Pancreas (tissue), 10 donors: ENCODE measurements at regions not wholly inside any gene's neighbourhood (a gene's known extent, or its start where the extent isn't known, plus 50 kb on each side); places are given as distances from the start of the nearest gene placed in this dataset.

Experiments
- ATAC-seq, 4 donors: fragments of 200-7000 bp; cut with Tn5 transposase; one replicate each; pipeline versions ENCODE4 v1.8.0 to v1.9.1; 2020; ENCODE audit warnings: mild to moderate bottlenecking in 4 of 4, moderate library complexity in 4 of 4
- DNase-seq, 6 donors: peaks; one replicate each; pipeline ENCODE4 v3.0.0-alpha.2; 2020
- FAIRE-seq: peaks from 2 replicates; lab custom pipeline; 2012; peaks lifted over from hg19 to GRCh38; lab: Jason Lieb, UNC
- H3K27ac ChIP-seq, 4 donors: fragments of 200-600 bp; sonication (generic); 1 replicate in 3 of 4; 2 replicates in 1 of 4; pipeline versions ENCODE4 v1.5.0 to v1.8.0; 2020
- H3K27me3 ChIP-seq, 4 donors: fragments of 200-600 bp; one replicate each; pipeline ENCODE4 v1.8.0; 2021
- H3K36me3 ChIP-seq, 3 donors: fragments of 200-600 bp; sonication (generic) in 1 of 3; one replicate each; pipeline versions ENCODE4 v1.5.0 to v1.8.0; 2020 to 2021
- H3K4me1 ChIP-seq, 3 donors: fragments of 200-600 bp; one replicate each; pipeline ENCODE4 v1.8.0; 2021
- H3K4me3 ChIP-seq, 4 donors: fragments of 200-600 bp; sonication (generic) in 2 of 4; one replicate each; pipeline versions ENCODE4 v1.5.0 to v1.8.0; 2020 to 2021
- H3K9me3 ChIP-seq, 4 donors: fragments of 200-600 bp; one replicate each; pipeline ENCODE4 v1.8.0; 2021
- CTCF ChIP-seq, 4 donors: fragments of 200-600 bp; sonication (generic) in 3 of 4; IDR thresholded peaks; one replicate each; pipeline versions ENCODE4 v1.5.0 to v1.8.0; 2021; ENCODE audit warnings: antibody characterized with exemption in 4 of 4
- WGBS, 2 donors: extraction: QIAGEN DNeasy Blood & Tissue Kit; methylation state at CpG; one replicate each; pipeline ENCODE4 v1.1.7; 2013; 5-methylcytosine and 5-hydroxymethylcytosine counted together
- intact Hi-C, 3 donors: fragments of 100-400 bp; cut with DNase I; formaldehyde crosslinking; loops; one replicate each; pipeline versions ENCODE4 v1.11.1 to v1.14.2; 2022
- donor health status: healthy with polysubstance abuse.
- donor health status: DM: no; HTN: no; CAD: no; lungs with moderate emphysema.
- donor health status: DM: no; HTN: no; CAD: no.
- donor health status: control.
- donor health status: control.
- donor health status: Bipolar disorder and iron deficiency.
- donor health status: DM: yes; HTN: yes; CAD: no.
- donor health status: DM: no; HTN: no; CAD: no.
- donor health status: DM: no; HTN: no; CAD: no.
- donor health status: DM: yes; HTN: yes; CAD: no.

- WGBS, 2 donors = 58 to 71% methylated on average over 4 of the region's 4 CpGs
- H3K4me3 ChIP-seq = no peak overlapping the region
- H3K27ac ChIP-seq = no peak overlapping the region
- no peaks in the 10 kb centered on the region for H3K4me1 ChIP-seq
- intact Hi-C loops = no loop called here
- H3K36me3 ChIP-seq = no peaks in the 10 kb centered on the region
- no peaks in the 10 kb centered on the region for H3K9me3 ChIP-seq
- FAIRE-seq (no peak), DNase-seq (peak in 1 of 6 donors; percentile 7), ATAC-seq (no peak)
- no peaks in the 10 kb centered on the region for H3K27me3 ChIP-seq
- no peak for TF ChIP-seq CTCF (IDR thresholded peaks at IDR 0.05)
Measured at GRCh38 chr4:133046156-133046555, 102.9 kb upstream of the PCDH10 start.

GRCh38 chr4:133058701-133059100, 90.4 kb upstream of the PCDH10 start:
- no peak for TF ChIP-seq CTCF (IDR thresholded peaks at IDR 0.05)
- ATAC-seq = no peak
- DNase-seq = no peak
- Histone ChIP-seq H3K27me3 (no peaks in the 10 kb centered on the region), H3K9me3 (no peaks in the 10 kb centered on the region), H3K4me1 (no peaks in the 10 kb centered on the region), H3K4me3 (no peak overlapping the region), H3K27ac (no peak overlapping the region), H3K36me3 (no peaks in the 10 kb centered on the region)
- FAIRE-seq = no peak
- WGBS, 2 donors = 38 to 42% methylated on average over 2 of the region's 2 CpGs
- intact Hi-C loops = no loop called here

GRCh38 chr4:133059117-133059516, 90.0 kb upstream of the PCDH10 start:
- intact Hi-C loops = no loop called here
- TF ChIP-seq CTCF (IDR thresholded peaks at IDR 0.05) = no peak
- DNase-seq (no peak), ATAC-seq (no peak), FAIRE-seq (no peak)
- Histone ChIP-seq H3K27me3 (no peaks in the 10 kb centered on the region), H3K4me3 (no peak overlapping the region), H3K36me3 (no peaks in the 10 kb centered on the region), H3K4me1 (no peaks in the 10 kb centered on the region), H3K27ac (no peak overlapping the region), H3K9me3 (no peaks in the 10 kb centered on the region)
- WGBS, 2 donors = 49 to 55% methylated on average over 7 of the region's 7 CpGs

GRCh38 chr4:133062851-133063250, 86.2 kb upstream of the PCDH10 start:
- Histone ChIP-seq H3K9me3 (no peaks in the 10 kb centered on the region), H3K36me3 (no peaks in the 10 kb centered on the region), H3K4me3 (no peak overlapping the region), H3K27ac (no peak overlapping the region), H3K27me3 (no peaks in the 10 kb centered on the region), H3K4me1 (no peaks in the 10 kb centered on the region)
- ATAC-seq (no peak), FAIRE-seq (no peak), DNase-seq (no peak)
- WGBS, 2 donors = 68 to 69% methylated on average over 1 of the region's 1 CpG
- intact Hi-C loops = no loop called here
- no peak for TF ChIP-seq CTCF (IDR thresholded peaks at IDR 0.05)

- no peaks in the 10 kb centered on the region for H3K4me1 ChIP-seq
- intact Hi-C loops = no loop called here
- no peaks in the 10 kb centered on the region for H3K27me3 ChIP-seq
- H3K4me3 ChIP-seq = no peak overlapping the region
- 32 to 35% methylated on average over 2 of the region's 2 CpGs for whole genome bisulfite sequencing, 2 donors
- no peak overlapping the region for H3K27ac ChIP-seq
- ATAC-seq = no peak
- no peak for TF ChIP-seq CTCF (IDR thresholded peaks at IDR 0.05)
- no peaks in the 10 kb centered on the region for H3K9me3 ChIP-seq
- FAIRE-seq = no peak
- no peaks in the 10 kb centered on the region for H3K36me3 ChIP-seq
- no peak for DNase-seq
Measured at GRCh38 chr4:133068083-133068482, 81.0 kb upstream of the PCDH10 start.
